ENCODE measurements at regions not wholly inside any gene's neighbourhood (a gene's known extent, or its start where the extent isn't known, plus 50 kb on each side); places are given as distances from the start of the nearest gene placed in this dataset.

- Mint-ChIP-seq H3K27ac (no peak overlapping the region), H3K36me3 (ENCODE audit: low read depth) (no peaks in the 10 kb centered on the region), H3K4me1 (peaks cover 4% of the 10 kb centered on the region), H3K27me3 (ENCODE audit: low read depth, poor library complexity) (peaks cover 15% of the 10 kb centered on the region), H3K9me3 (peaks cover 5% of the 10 kb centered on the region), H3K4me3 (no peak overlapping the region)
- no peak for DNase-seq
- TF ChIP-seq CTCF (IDR thresholded peaks at IDR 0.05): no peak
These were observed 163.1 kb downstream of the LNPK start for GRCh38 chr2:175838979-175839378.

DNA sequence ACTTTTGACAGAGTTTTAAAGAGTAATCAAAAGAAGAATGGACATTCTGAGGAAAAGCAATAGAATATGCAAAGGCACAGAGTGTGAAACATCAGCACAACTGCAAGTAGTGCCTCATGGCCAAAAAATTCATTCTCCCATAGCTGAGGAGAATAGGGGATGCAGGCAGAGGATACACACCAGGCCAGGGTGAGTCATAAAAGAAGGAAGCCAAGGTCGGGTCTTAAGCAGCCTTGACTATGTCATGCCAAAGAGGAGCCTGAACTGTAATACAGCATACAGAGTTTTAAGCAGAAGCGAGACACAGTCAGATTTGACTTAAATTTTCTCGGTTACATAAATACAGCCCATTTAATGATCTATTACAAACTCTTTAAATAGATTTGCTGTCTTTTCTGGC is 165.0 kb downstream of the LNPK start:
- DNase-seq: no peak
- Mint-ChIP-seq H3K27ac (no peak overlapping the region), H3K27me3 (ENCODE audit: low read depth, poor library complexity) (peaks cover 12% of the 10 kb centered on the region), H3K4me1 (peaks cover 4% of the 10 kb centered on the region), H3K9me3 (peaks cover 5% of the 10 kb centered on the region), H3K36me3 (ENCODE audit: low read depth) (no peaks in the 10 kb centered on the region), H3K4me3 (no peak overlapping the region)
- no peak for TF ChIP-seq CTCF (IDR thresholded peaks at IDR 0.05)

GRCh38 chr2:175836361-175836760 is 165.7 kb downstream of the LNPK start:
- no peak overlapping the region for H3K4me3 Mint-ChIP-seq
- H3K27ac Mint-ChIP-seq: no peak overlapping the region
- peaks cover 14% of the 10 kb centered on the region for H3K27me3 Mint-ChIP-seq (ENCODE audit: low read depth, poor library complexity)
- no peak for DNase-seq
- H3K4me1 Mint-ChIP-seq: peaks cover 4% of the 10 kb centered on the region
- H3K9me3 Mint-ChIP-seq: peaks cover 5% of the 10 kb centered on the region
- H3K36me3 Mint-ChIP-seq (ENCODE audit: low read depth): no peaks in the 10 kb centered on the region
- no peak for TF ChIP-seq CTCF (IDR thresholded peaks at IDR 0.05)

DNA sequence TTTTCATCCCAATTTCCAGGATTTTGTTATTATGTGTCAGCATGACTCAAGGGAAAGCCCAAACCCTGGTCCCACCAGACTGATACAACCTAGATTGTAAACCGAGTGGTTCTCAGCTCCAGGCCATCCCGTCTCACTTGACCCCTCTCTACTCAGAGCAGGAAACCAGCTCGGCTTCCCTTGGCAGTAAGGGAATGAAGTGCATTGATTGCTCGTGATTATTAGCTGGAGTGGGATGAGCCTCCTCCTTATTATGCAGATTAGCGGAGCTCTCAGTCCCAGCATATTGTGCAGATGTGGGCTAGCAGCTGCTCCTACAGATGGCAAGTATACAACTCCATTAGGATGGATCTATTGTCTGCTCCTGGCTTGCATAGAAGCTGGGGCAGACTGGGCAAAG is 167.6 kb downstream of the LNPK start:
- Mint-ChIP-seq H3K27me3 (ENCODE audit: low read depth, poor library complexity) (peaks cover 18% of the 10 kb centered on the region), H3K36me3 (ENCODE audit: low read depth) (no peaks in the 10 kb centered on the region), H3K4me1 (peaks cover 4% of the 10 kb centered on the region), H3K27ac (no peak overlapping the region), H3K4me3 (no peak overlapping the region), H3K9me3 (no peaks in the 10 kb centered on the region)
- no peak for TF ChIP-seq CTCF (IDR thresholded peaks at IDR 0.05)
- DNase-seq: no peak

GRCh38 chr2:175832866-175833265 is 169.2 kb downstream of the LNPK start:
- H3K4me1 Mint-ChIP-seq: peaks cover 4% of the 10 kb centered on the region
- H3K27me3 Mint-ChIP-seq (ENCODE audit: low read depth, poor library complexity): peaks cover 14% of the 10 kb centered on the region
- no peaks in the 10 kb centered on the region for H3K9me3 Mint-ChIP-seq
- H3K36me3 Mint-ChIP-seq (ENCODE audit: low read depth): no peaks in the 10 kb centered on the region
- no peak overlapping the region for H3K4me3 Mint-ChIP-seq
- DNase-seq: no peak
- TF ChIP-seq CTCF (IDR thresholded peaks at IDR 0.05): no peak
- no peak overlapping the region for H3K27ac Mint-ChIP-seq

DNA sequence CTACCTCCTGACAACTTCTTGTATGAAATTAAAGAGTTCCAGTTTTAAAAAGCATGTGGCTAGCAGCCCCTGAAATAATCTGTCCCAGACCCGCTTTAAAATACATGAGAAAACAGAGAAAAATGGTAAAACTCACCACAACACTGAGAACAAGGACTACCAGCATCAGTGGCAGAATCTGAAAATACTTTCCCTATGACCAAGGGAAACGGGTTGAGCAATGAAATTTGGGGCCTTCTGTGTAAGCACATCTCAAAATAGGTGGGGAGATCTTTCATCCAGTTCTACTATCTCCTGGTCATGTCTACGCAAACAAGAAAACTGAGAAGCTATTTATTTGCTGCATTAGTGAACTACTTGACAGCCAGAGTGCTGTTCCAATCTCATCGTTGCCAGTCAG is 172.3 kb downstream of the LNPK start:
- TF ChIP-seq CTCF (IDR thresholded peaks at IDR 0.05): no peak
- Mint-ChIP-seq H3K9me3 (no peaks in the 10 kb centered on the region), H3K27me3 (ENCODE audit: low read depth, poor library complexity) (peaks cover 17% of the 10 kb centered on the region), H3K36me3 (ENCODE audit: low read depth) (no peaks in the 10 kb centered on the region), H3K4me3 (no peak overlapping the region), H3K4me1 (peaks cover 4% of the 10 kb centered on the region), H3K27ac (no peak overlapping the region)
- no peak for DNase-seq

Data from nephron progenitor cell (in vitro differentiated cells).